Hepatocyte (in vitro differentiated cells): ENCODE measurements at regions not wholly inside any gene's neighbourhood (a gene's known extent, or its start where the extent isn't known, plus 50 kb on each side); places are given as distances from the start of the nearest gene placed in this dataset.

Experiments
- CTCF ChIP-seq: fragments of 200-600 bp; sonication (generic); IDR thresholded peaks from 2 replicates; pipeline ENCODE4 v1.5.1; 2016; ENCODE audit warnings: antibody characterized with exemption, mild to moderate bottlenecking; ENCODE audit not compliant: poor library complexity
- EZH2 ChIP-seq: fragments of 200-600 bp; sonication (generic); IDR thresholded peaks from 2 replicates; pipeline ENCODE4 v1.6.1; 2016; ENCODE audit warnings: antibody characterized with exemption, mild to moderate bottlenecking, borderline replicate concordance
- EZH2phosphoT487 ChIP-seq: fragments of 200-600 bp; sonication (generic); IDR thresholded peaks from one replicate; pipeline ENCODE4 v1.6.1; 2018; ENCODE audit warnings: antibody characterized with exemption, mild to moderate bottlenecking, low read depth, moderate library complexity; ENCODE audit not compliant: unreplicated experiment, severe bottlenecking

GRCh38 chr1:81470275-81470674, 330.5 kb upstream of the ADGRL2 start:
- TF ChIP-seq CTCF: no peak
- no peak for TF ChIP-seq EZH2
- TF ChIP-seq EZH2phosphoT487: no peak
